IMR-90 (cell line): ENCODE measurements at regions not wholly inside any gene's neighbourhood (a gene's known extent, or its start where the extent isn't known, plus 50 kb on each side); places are given as distances from the start of the nearest gene placed in this dataset.

Source experiments
- ATAC-seq: fragments of 200-7000 bp; cut with Tn5 transposase; 2 replicates; pipeline ENCODE4 v1.9.1; 2020; ENCODE audit warnings: low read depth, mild to moderate bottlenecking, moderate library complexity
- BruUV-seq: library from RNA; stranded (reverse); fragments of 400-500 nt; replicated peaks from 2 replicates; lab custom pipeline; 2021; lab: Mats Ljungman, UMichigan
- CTCF ChIA-PET: fragments of 300-600 bp; formaldehyde crosslinking; extraction: SDS; loops from one replicate; lab custom pipeline; 2021; ENCODE audit warnings: antibody characterized with exemption; lab: Yijun Ruan, JAX
- POLR2A ChIA-PET: fragments of 300-600 bp; sonication (Branson Sonifier 250); formaldehyde crosslinking; loops from one replicate; lab custom pipeline; 2022; ENCODE audit warnings: antibody characterized with exemption; ENCODE audit not compliant: unreplicated experiment; lab: Charles Lee
- DNase-seq: peaks from one replicate; pipeline ENCODE4 v3.0.0; 2013
- H2AFZ ChIP-seq: replicated peaks from 2 replicates; pipeline ENCODE3; 2013; ENCODE audit warnings: low read length, mild to moderate bottlenecking; ENCODE audit not compliant: poor library complexity
- H2AK5ac ChIP-seq: 2 replicates; pipeline ENCODE4 v1.6.1; 2013; ENCODE audit warnings: low read depth, low read length, inconsistent platforms
- H2AK9ac ChIP-seq: replicated peaks from 2 replicates; pipeline ENCODE3; 2013; ENCODE audit warnings: mild to moderate bottlenecking, low read depth, low read length, moderate library complexity; ENCODE audit not compliant: poor library complexity
- H2BK120ac ChIP-seq: 2 replicates; pipeline ENCODE4 v1.6.1; 2013; ENCODE audit warnings: low read depth, low read length, inconsistent platforms
- H2BK15ac ChIP-seq: 3 replicates; pipeline ENCODE4 v1.6.1; 2013; ENCODE audit warnings: low read depth, low read length, inconsistent platforms
- H2BK20ac ChIP-seq: 2 replicates; pipeline ENCODE4 v1.6.1; 2013; ENCODE audit warnings: low read depth, mild to moderate bottlenecking, inconsistent platforms, low read length, moderate library complexity
- H2BK5ac ChIP-seq: 2 replicates; pipeline ENCODE4 v1.6.1; 2013; ENCODE audit warnings: mild to moderate bottlenecking, low read depth, low read length, inconsistent platforms; ENCODE audit not compliant: poor library complexity, severe bottlenecking
- H3K14ac ChIP-seq: replicated peaks from 2 replicates; pipeline ENCODE4 v1.6.1; 2013; ENCODE audit warnings: low read depth, low read length, inconsistent platforms
- H3K18ac ChIP-seq: 2 replicates; pipeline ENCODE4 v1.6.1; 2013; ENCODE audit warnings: low read depth, low read length, control low read depth
- H3K23ac ChIP-seq: 2 replicates; pipeline ENCODE4 v1.6.1; 2013; ENCODE audit warnings: low read depth, low read length, inconsistent platforms
- H3K27ac ChIP-seq: 2 replicates; pipeline ENCODE4 v1.5.1; 2013; ENCODE audit warnings: mild to moderate bottlenecking, control low read depth, low read length; ENCODE audit not compliant: insufficient read depth
- H3K27me3 ChIP-seq: 2 replicates; pipeline ENCODE4 v1.6.1; 2013; ENCODE audit warnings: low read length; ENCODE audit not compliant: control insufficient read depth, insufficient read depth
- H3K36me3 ChIP-seq: 2 replicates; pipeline ENCODE4 v1.6.1; 2013; ENCODE audit warnings: low read length, mixed read lengths; ENCODE audit not compliant: control insufficient read depth, insufficient read depth
- H3K4ac ChIP-seq: 2 replicates; pipeline ENCODE4 v1.6.1; 2013; ENCODE audit warnings: low read depth, low read length, inconsistent platforms
- H3K4me1 ChIP-seq: 2 replicates; pipeline ENCODE4 v1.6.1; 2013; ENCODE audit warnings: low read length, mixed read lengths; ENCODE audit not compliant: control insufficient read depth, insufficient read depth
- H3K4me2 ChIP-seq: 2 replicates; pipeline ENCODE4 v1.6.1; 2013; ENCODE audit warnings: low read depth, mild to moderate bottlenecking, control low read depth, low read length, moderate library complexity
- H3K4me3 ChIP-seq: 2 replicates; pipeline ENCODE4 v1.5.1; 2013; ENCODE audit warnings: low read depth, mild to moderate bottlenecking, control low read depth, low read length, moderate library complexity; ENCODE audit not compliant: insufficient read depth
- H3K56ac ChIP-seq: 2 replicates; pipeline ENCODE4 v1.6.1; 2013; ENCODE audit warnings: low read length, inconsistent platforms; ENCODE audit not compliant: insufficient read depth; ENCODE audit errors: extremely low read depth
- H3K79me1 ChIP-seq, 2 experiments: 2 replicates each; pipeline ENCODE4 v1.6.1; 2013; ENCODE audit warnings: low read length in 2 of 2, inconsistent platforms in 1 of 2, low read depth in 1 of 2
- H3K9ac ChIP-seq: 2 replicates; pipeline ENCODE4 v1.6.1; 2013; ENCODE audit warnings: low read depth, low read length, control low read depth
- H3K9me1 ChIP-seq: 2 replicates; pipeline ENCODE4 v1.6.1; 2013; ENCODE audit warnings: low read length, inconsistent platforms; ENCODE audit not compliant: insufficient read depth
- H3K9me3 ChIP-seq: 2 replicates; pipeline ENCODE4 v1.6.1; 2013; ENCODE audit warnings: low read length; ENCODE audit not compliant: control insufficient read depth, insufficient read depth
- H4K20me1 ChIP-seq: 2 replicates; pipeline ENCODE4 v1.6.1; 2013; ENCODE audit warnings: low read length, inconsistent platforms; ENCODE audit not compliant: insufficient read depth
- H4K5ac ChIP-seq: 2 replicates; pipeline ENCODE4 v1.6.1; 2013; ENCODE audit warnings: mild to moderate bottlenecking, low read depth, low read length, control low read depth
- H4K8ac ChIP-seq, 2 experiments: 2 replicates each; pipeline ENCODE4 v1.6.1; 2013; ENCODE audit warnings: low read depth in 2 of 2, low read length in 2 of 2, control low read depth in 1 of 2, inconsistent platforms in 1 of 2
- H4K91ac ChIP-seq: 2 replicates; pipeline ENCODE4 v1.6.1; 2013; ENCODE audit warnings: low read depth, low read length, inconsistent platforms; ENCODE audit not compliant: insufficient read depth
- BHLHE40 ChIP-seq: fragments of 150-350 bp; IDR thresholded peaks from 2 replicates; pipeline ENCODE4 v1.6.1; 2016; ENCODE audit warnings: mild to moderate bottlenecking, low read depth, low read length
- CEBPB ChIP-seq: IDR thresholded peaks from 2 replicates; pipeline ENCODE4 v1.6.1; 2012; ENCODE audit warnings: low read depth, low read length, improper control_type of control experiment
- CHD1 ChIP-seq: IDR thresholded peaks from 2 replicates; pipeline ENCODE4 v1.6.1; 2012; ENCODE audit warnings: low read depth, low read length, improper control_type of control experiment
- ELK1 ChIP-seq: fragments of 150-350 bp; IDR thresholded peaks from 2 replicates; pipeline ENCODE4 v1.6.1; 2016; ENCODE audit warnings: low read depth, mild to moderate bottlenecking, low read length, moderate library complexity, borderline replicate concordance
- MAZ ChIP-seq: IDR thresholded peaks from 2 replicates; pipeline ENCODE4 v1.6.1; 2012; ENCODE audit warnings: low read depth, mild to moderate bottlenecking, low read length, improper control_type of control experiment, moderate library complexity, borderline replicate concordance
- MXI1 ChIP-seq: IDR thresholded peaks from 2 replicates; pipeline ENCODE4 v1.6.1; 2012; ENCODE audit warnings: low read depth, mild to moderate bottlenecking, low read length, moderate library complexity, borderline replicate concordance
- NFE2L2 ChIP-seq: fragments of 150-350 bp; IDR thresholded peaks from 2 replicates; pipeline ENCODE4 v1.6.1; 2016; ENCODE audit warnings: low read depth, mild to moderate bottlenecking, low read length
- POLR2A ChIP-seq: IDR thresholded peaks from 2 replicates; pipeline ENCODE4 v1.6.1; 2012; ENCODE audit warnings: mild to moderate bottlenecking, low read depth, low read length
- RAD21 ChIP-seq: IDR thresholded peaks from 2 replicates; pipeline ENCODE4 v1.6.1; 2012; ENCODE audit warnings: low read length, improper control_type of control experiment
- RCOR1 ChIP-seq: IDR thresholded peaks from 2 replicates; pipeline ENCODE4 v1.6.1; 2012; ENCODE audit warnings: mild to moderate bottlenecking, low read length, improper control_type of control experiment; ENCODE audit not compliant: insufficient replicate concordance
- RFX5 ChIP-seq: IDR thresholded peaks from 2 replicates; pipeline ENCODE4 v1.8.0; 2012; ENCODE audit warnings: low read depth, mild to moderate bottlenecking, low read length, moderate library complexity
- USF2 ChIP-seq: fragments of 150-350 bp; IDR thresholded peaks from 2 replicates; pipeline ENCODE4 v1.6.1; 2017; ENCODE audit warnings: mild to moderate bottlenecking, antibody characterized with exemption, low read length, low read depth
- WGBS, 2 experiments: methylation state at CpG; one replicate each; pipeline versions ENCODE4 v1.1.5 to v1.1.7; 2013; ENCODE audit warnings: missing lambda C conversion rate in 2 of 2; ENCODE audit not compliant: insufficient read length in 1 of 2; ENCODE audit errors: extremely low coverage in 2 of 2; 5-methylcytosine and 5-hydroxymethylcytosine counted together
- dilution Hi-C: fragments of 300-500 bp; cut with HindIII; formaldehyde crosslinking; loops from one replicate; pipeline ENCODE4 v1.14.3; 2018; ENCODE audit warnings: low sequenced_read_pairs; ENCODE audit not compliant: unreplicated experiment
- in situ Hi-C: fragments of 300-500 bp; cut with MboI; formaldehyde crosslinking; loops from 3 replicates; pipeline ENCODE4 v1.14.3; 2019; ENCODE audit warnings: low sequenced_read_pairs, inconsistent platforms, mixed read lengths
- intact Hi-C: fragments of 100-400 bp; cut with micrococcal nuclease; formaldehyde crosslinking; loops from 2 replicates; pipeline ENCODE4 v1.10.0; 2022

- H3K9ac ChIP-seq: no peak overlapping the region
- no peak overlapping the region for H2BK20ac ChIP-seq
- ChIA-PET POLR2A (no interaction called here), CTCF (no interaction called here)
- no peak overlapping the region for H2BK15ac ChIP-seq
- no peak overlapping the region for H3K23ac ChIP-seq
- in situ Hi-C loops (no loop called here), intact Hi-C loops (no loop called here), dilution Hi-C loops (no loop called here)
- TF ChIP-seq MXI1 (no peak), NFE2L2 (no peak), RAD21 (no peak), CHD1 (no peak), RFX5 (no peak), RCOR1 (no peak), BHLHE40 (no peak), CEBPB (no peak), MAZ (no peak), USF2 (no peak), ELK1 (no peak), POLR2A (no peak)
- H3K4ac ChIP-seq: no peak overlapping the region
- H3K36me3 ChIP-seq: no peaks in the 10 kb centered on the region
- H2BK5ac ChIP-seq: no peak overlapping the region
- H4K91ac ChIP-seq: no peak overlapping the region
- no peaks in the 10 kb centered on the region for H3K4me1 ChIP-seq
- H3K18ac ChIP-seq: no peak overlapping the region
- H3K4me3 ChIP-seq: no peak overlapping the region
- H3K4me2 ChIP-seq: no peak overlapping the region
- H2BK120ac ChIP-seq: no peak overlapping the region
- no peaks in the 10 kb centered on the region for H3K9me1 ChIP-seq
- no peak overlapping the region for H3K27ac ChIP-seq
- no peak overlapping the region for H3K56ac ChIP-seq
- H3K9me3 ChIP-seq: no peaks in the 10 kb centered on the region
- H2AFZ ChIP-seq: no peak overlapping the region
- H3K79me1 ChIP-seq: no peaks in the 10 kb centered on the region
- H2AK5ac ChIP-seq: no peak overlapping the region
- H3K14ac ChIP-seq: no peak overlapping the region
- H4K20me1 ChIP-seq: no peaks in the 10 kb centered on the region
- H4K8ac ChIP-seq: no peak overlapping the region
- no CpG with 5 or more reads among the region's 13 CpGs for WGBS, 2 experiments
- no peak for ATAC-seq
- H4K5ac ChIP-seq: no peak overlapping the region
- no peak overlapping the region for H2AK9ac ChIP-seq
- BruUV-seq: no TSS peak
- no peak for DNase-seq
- peaks cover 5% of the 10 kb centered on the region for H3K27me3 ChIP-seq
Measured at GRCh38 chr19:33878030-33878544, 81.4 kb downstream of the KCTD15 start.
